ENCODE measurements at regions not wholly inside any gene's neighbourhood (a gene's known extent, or its start where the extent isn't known, plus 50 kb on each side); places are given as distances from the start of the nearest gene placed in this dataset.

DNA sequence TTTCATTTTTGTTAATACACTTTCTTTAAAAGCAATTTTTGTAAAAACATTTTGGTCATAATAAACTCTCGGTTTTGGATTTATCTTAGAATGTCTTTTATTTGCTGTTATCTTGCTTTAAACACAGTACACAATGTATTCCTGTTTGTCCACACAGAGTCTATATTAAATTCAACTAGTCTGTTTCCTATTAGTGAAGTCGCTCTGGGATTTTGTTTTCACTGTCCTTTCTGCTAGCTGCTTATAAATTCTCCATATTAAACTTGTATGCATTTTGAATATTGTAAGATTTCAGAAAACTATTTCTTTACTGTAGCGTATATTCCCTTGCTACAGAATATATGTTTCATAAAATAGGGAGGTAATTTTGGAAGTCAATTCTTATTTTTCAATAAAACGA is 630.2 kb downstream of the HDGFL1 start:
- no peaks in the 10 kb centered on the region for H3K36me3 ChIP-seq (ENCODE audit: control insufficient read depth in 2 of 2, insufficient read depth in 2 of 2, low read length in 2 of 2)
- no peaks in the 10 kb centered on the region for H3K4me1 ChIP-seq (ENCODE audit: control insufficient read depth in 2 of 2, insufficient read depth in 2 of 2, low read length in 2 of 2)
- no peaks in the 10 kb centered on the region for H3K27me3 ChIP-seq (ENCODE audit: control insufficient read depth in 2 of 2, insufficient read depth in 2 of 2, low read length in 2 of 2)
- H3K9ac ChIP-seq (ENCODE audit: low read depth in 1 of 2, low read length in 2 of 2), result no peak overlapping the region
- H3K27ac ChIP-seq (ENCODE audit: low read depth in 2 of 2, low read length in 2 of 2), result no peak overlapping the region
- H3K4me3 ChIP-seq (ENCODE audit: low read length in 2 of 2), result no peak overlapping the region
- H3K9me3 ChIP-seq (ENCODE audit: control insufficient read depth in 2 of 2, low read length in 2 of 2), result no peaks in the 10 kb centered on the region

DNA sequence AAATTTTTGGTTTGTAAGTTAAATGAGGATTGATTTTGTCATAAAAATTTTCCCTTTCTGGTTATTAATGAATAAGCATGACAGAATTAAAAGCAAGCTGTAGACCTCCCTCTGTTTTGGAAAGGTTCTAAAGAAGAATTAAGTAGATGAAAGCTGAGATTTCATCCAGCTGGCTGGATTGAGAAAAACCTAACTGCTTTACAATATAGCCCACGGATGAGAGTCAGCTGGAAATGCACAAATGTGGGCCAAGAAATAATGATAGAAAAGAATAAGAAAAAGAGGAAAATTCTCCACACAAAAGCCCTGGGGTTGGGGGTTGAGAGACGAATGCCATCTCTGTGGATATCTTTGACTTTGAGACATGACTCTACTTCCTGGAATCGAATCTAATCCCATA is 631.6 kb downstream of the HDGFL1 start:
- H3K4me3 ChIP-seq (ENCODE audit: low read length in 2 of 2), result no peak overlapping the region
- no peaks in the 10 kb centered on the region for H3K27me3 ChIP-seq (ENCODE audit: control insufficient read depth in 2 of 2, insufficient read depth in 2 of 2, low read length in 2 of 2)
- H3K4me1 ChIP-seq (ENCODE audit: control insufficient read depth in 2 of 2, insufficient read depth in 2 of 2, low read length in 2 of 2), result no peaks in the 10 kb centered on the region
- H3K9me3 ChIP-seq (ENCODE audit: control insufficient read depth in 2 of 2, low read length in 2 of 2), result no peaks in the 10 kb centered on the region
- no peaks in the 10 kb centered on the region for H3K36me3 ChIP-seq (ENCODE audit: control insufficient read depth in 2 of 2, insufficient read depth in 2 of 2, low read length in 2 of 2)
- H3K27ac ChIP-seq (ENCODE audit: low read depth in 2 of 2, low read length in 2 of 2), result no peak overlapping the region
- H3K9ac ChIP-seq (ENCODE audit: low read depth in 1 of 2, low read length in 2 of 2), result no peak overlapping the region

DNA sequence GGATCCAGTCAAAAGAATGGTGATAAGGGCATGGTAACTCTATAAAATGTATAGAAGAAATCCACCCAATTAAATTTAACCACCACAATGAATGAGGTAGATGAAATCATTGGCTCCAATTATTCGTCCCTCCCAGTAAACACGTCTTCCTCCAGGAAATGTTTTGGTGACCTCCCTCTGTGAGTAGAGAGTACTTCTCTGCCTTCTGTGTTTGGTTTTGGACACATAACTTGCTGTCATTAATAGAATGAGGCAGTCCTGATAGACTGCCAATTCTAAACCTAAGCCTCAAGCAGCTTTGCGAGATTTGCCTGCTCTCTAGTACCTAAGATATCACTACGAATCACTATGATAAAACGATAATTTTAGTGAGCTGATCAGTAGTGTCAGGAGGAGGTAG is 632.8 kb downstream of the HDGFL1 start:
- Histone ChIP-seq H3K27ac (ENCODE audit: low read depth in 2 of 2, low read length in 2 of 2) (no peak overlapping the region), H3K4me1 (ENCODE audit: control insufficient read depth in 2 of 2, insufficient read depth in 2 of 2, low read length in 2 of 2) (no peaks in the 10 kb centered on the region), H3K4me3 (ENCODE audit: low read length in 2 of 2) (no peak overlapping the region), H3K9me3 (ENCODE audit: control insufficient read depth in 2 of 2, low read length in 2 of 2) (no peaks in the 10 kb centered on the region), H3K36me3 (ENCODE audit: control insufficient read depth in 2 of 2, insufficient read depth in 2 of 2, low read length in 2 of 2) (no peaks in the 10 kb centered on the region), H3K27me3 (ENCODE audit: control insufficient read depth in 2 of 2, insufficient read depth in 2 of 2, low read length in 2 of 2) (no peaks in the 10 kb centered on the region), H3K9ac (ENCODE audit: low read depth in 1 of 2, low read length in 2 of 2) (no peak overlapping the region)

DNA sequence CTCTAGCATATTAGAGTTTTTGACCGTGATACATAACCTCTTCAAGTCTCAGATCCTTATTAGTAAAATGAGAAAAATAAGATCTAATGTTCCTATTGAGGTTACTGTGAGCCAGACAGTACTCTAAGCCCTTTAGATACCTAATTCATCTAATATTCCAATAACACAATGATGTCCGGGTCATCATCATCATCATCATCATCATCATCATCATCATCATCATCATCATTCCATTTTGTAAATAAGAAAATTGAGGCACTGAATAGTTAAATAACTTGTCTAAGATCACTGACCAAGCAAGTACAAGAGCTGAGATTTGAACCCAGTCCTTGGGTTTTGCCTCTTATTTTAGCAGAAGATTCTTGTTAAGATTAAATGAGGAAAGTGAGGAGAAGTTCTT is 643.0 kb downstream of the HDGFL1 start:
- Histone ChIP-seq H3K9ac (ENCODE audit: low read depth in 1 of 2, low read length in 2 of 2) (no peak overlapping the region), H3K9me3 (ENCODE audit: control insufficient read depth in 2 of 2, low read length in 2 of 2) (peaks cover 2 to 4% of the 10 kb centered on the region in 2 donors), H3K4me1 (ENCODE audit: control insufficient read depth in 2 of 2, insufficient read depth in 2 of 2, low read length in 2 of 2) (no peaks in the 10 kb centered on the region), H3K4me3 (ENCODE audit: low read length in 2 of 2) (no peak overlapping the region), H3K27me3 (ENCODE audit: control insufficient read depth in 2 of 2, insufficient read depth in 2 of 2, low read length in 2 of 2) (no peaks in the 10 kb centered on the region), H3K36me3 (ENCODE audit: control insufficient read depth in 2 of 2, insufficient read depth in 2 of 2, low read length in 2 of 2) (no peaks in the 10 kb centered on the region), H3K27ac (ENCODE audit: low read depth in 2 of 2, low read length in 2 of 2) (no peak overlapping the region)

DNA sequence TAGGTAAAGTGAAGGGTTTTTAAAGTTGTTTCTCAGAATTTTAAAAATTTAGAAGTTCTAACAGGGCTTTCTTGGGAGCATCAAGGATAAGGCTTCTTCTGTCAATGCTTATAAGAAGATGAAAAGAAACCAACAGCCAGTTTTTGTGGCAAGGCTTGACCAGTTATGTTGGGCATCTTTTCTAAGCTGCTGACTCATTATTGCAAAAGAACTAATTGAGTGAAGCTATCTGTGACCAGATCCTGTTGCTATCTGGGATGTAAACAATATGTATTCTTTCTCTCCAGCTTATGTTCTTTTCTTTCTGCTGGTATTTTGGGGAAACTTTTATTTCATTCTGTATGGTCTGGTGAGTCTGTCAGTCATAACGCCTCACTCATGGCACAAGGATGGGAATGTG is 643.8 kb downstream of the HDGFL1 start:
- H3K27ac ChIP-seq (ENCODE audit: low read depth in 2 of 2, low read length in 2 of 2), result no peak overlapping the region
- H3K4me1 ChIP-seq (ENCODE audit: control insufficient read depth in 2 of 2, insufficient read depth in 2 of 2, low read length in 2 of 2), result no peaks in the 10 kb centered on the region
- no peak overlapping the region for H3K4me3 ChIP-seq (ENCODE audit: low read length in 2 of 2)
- H3K27me3 ChIP-seq (ENCODE audit: control insufficient read depth in 2 of 2, insufficient read depth in 2 of 2, low read length in 2 of 2), result no peaks in the 10 kb centered on the region
- H3K36me3 ChIP-seq (ENCODE audit: control insufficient read depth in 2 of 2, insufficient read depth in 2 of 2, low read length in 2 of 2), result no peaks in the 10 kb centered on the region
- no peak overlapping the region for H3K9ac ChIP-seq (ENCODE audit: low read depth in 1 of 2, low read length in 2 of 2)
- H3K9me3 ChIP-seq (ENCODE audit: control insufficient read depth in 2 of 2, low read length in 2 of 2), result peaks cover 1 to 2% of the 10 kb centered on the region in 2 donors

DNA sequence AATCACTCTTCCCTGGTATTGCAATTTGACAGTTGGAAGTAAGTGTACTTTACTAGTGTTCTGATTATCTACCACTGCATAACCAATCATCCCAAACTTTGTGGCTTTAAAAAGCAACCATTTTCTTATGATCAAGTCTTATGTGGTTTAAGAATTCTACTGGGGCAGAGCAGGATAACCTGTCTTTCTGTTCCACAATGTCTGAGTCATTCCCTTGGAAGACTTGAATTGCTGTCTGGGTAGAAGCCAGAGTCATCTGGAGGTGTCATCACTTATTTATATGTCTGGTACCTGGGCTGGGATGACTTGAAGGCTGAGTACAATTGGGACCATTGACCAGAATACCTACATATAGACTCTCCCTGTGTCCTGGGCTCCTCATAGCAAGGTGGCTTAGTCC is 644.3 kb downstream of the HDGFL1 start:
- peaks cover 0 to 2% of the 10 kb centered on the region in 2 donors for H3K9me3 ChIP-seq (ENCODE audit: control insufficient read depth in 2 of 2, low read length in 2 of 2)
- no peak overlapping the region for H3K9ac ChIP-seq (ENCODE audit: low read depth in 1 of 2, low read length in 2 of 2)
- no peaks in the 10 kb centered on the region for H3K36me3 ChIP-seq (ENCODE audit: control insufficient read depth in 2 of 2, insufficient read depth in 2 of 2, low read length in 2 of 2)
- no peak overlapping the region for H3K4me3 ChIP-seq (ENCODE audit: low read length in 2 of 2)
- no peaks in the 10 kb centered on the region for H3K4me1 ChIP-seq (ENCODE audit: control insufficient read depth in 2 of 2, insufficient read depth in 2 of 2, low read length in 2 of 2)
- no peak overlapping the region for H3K27ac ChIP-seq (ENCODE audit: low read depth in 2 of 2, low read length in 2 of 2)
- no peaks in the 10 kb centered on the region for H3K27me3 ChIP-seq (ENCODE audit: control insufficient read depth in 2 of 2, insufficient read depth in 2 of 2, low read length in 2 of 2)

DNA sequence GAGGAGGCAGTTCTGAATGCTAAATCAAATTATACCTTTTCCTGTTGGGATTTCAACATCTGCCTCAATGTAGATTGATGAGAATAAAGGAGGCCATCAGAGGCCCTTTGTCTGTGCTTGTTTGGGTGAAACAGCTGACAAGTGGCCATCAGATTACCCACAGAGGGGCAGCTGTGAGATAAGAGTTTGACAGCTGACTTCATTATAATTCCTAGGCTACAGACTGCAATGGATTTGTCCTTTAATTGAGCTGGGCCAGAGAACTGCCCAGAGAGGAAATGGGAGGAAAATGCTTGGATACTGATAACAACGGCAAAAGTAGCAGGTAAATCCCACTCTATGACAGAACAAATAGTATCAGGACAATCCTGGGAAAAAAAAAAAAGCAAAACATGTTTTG is 649.4 kb downstream of the HDGFL1 start:
- H3K4me3 ChIP-seq (ENCODE audit: low read length in 2 of 2), result no peak overlapping the region
- no peaks in the 10 kb centered on the region for H3K9me3 ChIP-seq (ENCODE audit: control insufficient read depth in 2 of 2, low read length in 2 of 2)
- H3K9ac ChIP-seq (ENCODE audit: low read depth in 1 of 2, low read length in 2 of 2), result no peak overlapping the region
- H3K4me1 ChIP-seq (ENCODE audit: control insufficient read depth in 2 of 2, insufficient read depth in 2 of 2, low read length in 2 of 2), result no peaks in the 10 kb centered on the region
- H3K36me3 ChIP-seq (ENCODE audit: control insufficient read depth in 2 of 2, insufficient read depth in 2 of 2, low read length in 2 of 2), result no peaks in the 10 kb centered on the region
- no peak overlapping the region for H3K27ac ChIP-seq (ENCODE audit: low read depth in 2 of 2, low read length in 2 of 2)
- no peaks in the 10 kb centered on the region for H3K27me3 ChIP-seq (ENCODE audit: control insufficient read depth in 2 of 2, insufficient read depth in 2 of 2, low read length in 2 of 2)

DNA sequence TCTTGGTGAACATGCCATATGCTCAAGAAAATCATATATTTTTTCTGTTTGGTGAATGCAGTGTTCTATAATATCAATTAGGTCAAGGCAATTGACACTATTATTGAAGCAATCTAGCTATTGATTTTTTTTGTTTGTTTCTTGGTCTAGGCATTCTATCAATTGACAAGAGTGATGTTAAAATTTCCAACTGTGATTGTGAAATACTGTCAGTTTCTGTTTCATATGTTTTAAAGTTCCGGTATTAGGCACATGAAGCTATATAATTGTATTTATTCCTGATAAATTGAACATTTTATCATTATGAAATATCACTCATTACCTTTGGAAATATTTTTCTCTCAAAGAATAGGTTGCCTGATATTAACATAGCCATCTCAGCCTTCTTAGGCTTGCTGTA is 653.4 kb downstream of the HDGFL1 start:
- H3K9ac ChIP-seq (ENCODE audit: low read depth in 1 of 2, low read length in 2 of 2), result no peak overlapping the region
- H3K9me3 ChIP-seq (ENCODE audit: control insufficient read depth in 2 of 2, low read length in 2 of 2), result no peaks in the 10 kb centered on the region
- H3K27me3 ChIP-seq (ENCODE audit: control insufficient read depth in 2 of 2, insufficient read depth in 2 of 2, low read length in 2 of 2), result no peaks in the 10 kb centered on the region
- H3K4me1 ChIP-seq (ENCODE audit: control insufficient read depth in 2 of 2, insufficient read depth in 2 of 2, low read length in 2 of 2), result no peaks in the 10 kb centered on the region
- no peak overlapping the region for H3K27ac ChIP-seq (ENCODE audit: low read depth in 2 of 2, low read length in 2 of 2)
- no peak overlapping the region for H3K4me3 ChIP-seq (ENCODE audit: low read length in 2 of 2)
- H3K36me3 ChIP-seq (ENCODE audit: control insufficient read depth in 2 of 2, insufficient read depth in 2 of 2, low read length in 2 of 2), result no peaks in the 10 kb centered on the region

DNA sequence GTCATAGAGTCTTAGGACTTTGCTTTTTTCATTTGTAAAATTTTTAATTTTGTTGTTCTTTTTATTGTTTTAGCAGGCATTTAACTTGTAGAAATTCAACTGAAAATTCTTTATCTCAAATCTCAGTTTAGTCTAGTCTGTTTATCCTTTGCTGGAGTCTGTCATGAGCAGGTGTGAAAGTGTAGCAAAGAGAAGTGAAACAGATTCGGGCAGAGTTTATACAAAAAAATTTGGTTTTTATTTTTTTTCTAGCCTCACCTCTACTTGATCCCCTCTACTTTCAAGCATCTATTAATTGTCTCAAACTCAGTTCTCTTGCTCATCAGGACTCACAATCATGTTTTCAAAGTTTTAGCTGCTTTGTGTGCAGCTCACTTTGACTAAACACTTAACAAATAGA is 655.2 kb downstream of the HDGFL1 start:
- no peak overlapping the region for H3K9ac ChIP-seq (ENCODE audit: low read depth in 1 of 2, low read length in 2 of 2)
- H3K27ac ChIP-seq (ENCODE audit: low read depth in 2 of 2, low read length in 2 of 2), result no peak overlapping the region
- no peaks in the 10 kb centered on the region for H3K36me3 ChIP-seq (ENCODE audit: control insufficient read depth in 2 of 2, insufficient read depth in 2 of 2, low read length in 2 of 2)
- H3K4me3 ChIP-seq (ENCODE audit: low read length in 2 of 2), result no peak overlapping the region
- no peaks in the 10 kb centered on the region for H3K4me1 ChIP-seq (ENCODE audit: control insufficient read depth in 2 of 2, insufficient read depth in 2 of 2, low read length in 2 of 2)
- no peaks in the 10 kb centered on the region for H3K27me3 ChIP-seq (ENCODE audit: control insufficient read depth in 2 of 2, insufficient read depth in 2 of 2, low read length in 2 of 2)
- no peaks in the 10 kb centered on the region for H3K9me3 ChIP-seq (ENCODE audit: control insufficient read depth in 2 of 2, low read length in 2 of 2)

DNA sequence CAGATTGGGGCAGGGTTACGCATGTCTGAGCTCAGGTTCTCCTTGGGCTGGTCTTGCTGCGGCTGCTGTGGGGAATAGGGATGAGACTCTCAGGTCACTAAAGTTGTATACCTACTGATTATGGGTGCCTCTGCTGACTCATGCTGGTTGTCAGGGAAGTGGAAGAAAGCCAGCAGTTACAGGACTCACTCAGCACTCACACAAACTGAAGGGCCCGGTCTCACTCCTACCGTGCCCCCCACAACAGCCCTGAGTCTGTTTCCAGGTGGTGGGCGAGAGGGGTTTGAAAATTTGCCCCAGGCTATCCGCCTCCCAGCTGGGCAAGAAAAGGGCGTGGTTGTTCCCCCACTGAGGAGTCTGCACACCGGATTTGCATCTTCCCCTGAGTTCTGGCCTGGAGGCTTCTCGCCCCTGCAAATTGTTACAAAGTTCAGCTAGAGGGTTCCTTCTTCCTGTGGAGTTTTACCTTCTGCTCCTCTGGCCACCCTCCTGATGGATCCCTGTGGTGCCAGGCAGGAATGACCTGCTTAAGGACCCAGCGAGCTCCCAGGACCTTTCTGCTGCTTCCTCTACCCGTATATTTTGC is 659.2 kb downstream of the HDGFL1 start:
- Histone ChIP-seq H3K9me3 (ENCODE audit: control insufficient read depth in 2 of 2, low read length in 2 of 2) (no peaks in the 10 kb centered on the region), H3K36me3 (ENCODE audit: control insufficient read depth in 2 of 2, insufficient read depth in 2 of 2, low read length in 2 of 2) (no peaks in the 10 kb centered on the region), H3K9ac (ENCODE audit: low read depth in 1 of 2, low read length in 2 of 2) (no peak overlapping the region), H3K4me3 (ENCODE audit: low read length in 2 of 2) (no peak overlapping the region), H3K27me3 (ENCODE audit: control insufficient read depth in 2 of 2, insufficient read depth in 2 of 2, low read length in 2 of 2) (no peaks in the 10 kb centered on the region), H3K4me1 (ENCODE audit: control insufficient read depth in 2 of 2, insufficient read depth in 2 of 2, low read length in 2 of 2) (no peaks in the 10 kb centered on the region), H3K27ac (ENCODE audit: low read depth in 2 of 2, low read length in 2 of 2) (no peak overlapping the region)

DNA sequence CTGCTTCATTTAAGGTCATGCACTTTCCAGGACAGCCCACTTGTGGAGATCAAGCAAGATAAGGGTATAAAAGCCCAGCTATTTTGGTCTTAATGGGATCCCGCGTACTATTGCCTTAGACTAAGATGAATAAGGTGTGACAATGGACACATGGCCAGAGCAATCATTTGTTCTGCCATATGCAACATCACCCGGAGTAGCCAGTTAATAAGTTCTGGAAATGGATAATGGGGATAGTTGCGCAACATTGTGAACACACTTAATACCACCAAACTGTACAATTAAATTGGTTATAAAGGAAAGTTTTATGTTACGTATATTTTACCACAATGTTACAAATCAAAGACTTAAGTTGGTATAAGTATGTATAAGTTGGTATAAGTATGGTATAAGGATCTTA is 674.5 kb downstream of the HDGFL1 start:
- H3K4me3 ChIP-seq (ENCODE audit: low read length in 2 of 2), result no peak overlapping the region
- no peaks in the 10 kb centered on the region for H3K36me3 ChIP-seq (ENCODE audit: control insufficient read depth in 2 of 2, insufficient read depth in 2 of 2, low read length in 2 of 2)
- H3K9me3 ChIP-seq (ENCODE audit: control insufficient read depth in 2 of 2, low read length in 2 of 2), result peaks cover 0 to 3% of the 10 kb centered on the region in 2 donors
- H3K9ac ChIP-seq (ENCODE audit: low read depth in 1 of 2, low read length in 2 of 2), result no peak overlapping the region
- no peaks in the 10 kb centered on the region for H3K27me3 ChIP-seq (ENCODE audit: control insufficient read depth in 2 of 2, insufficient read depth in 2 of 2, low read length in 2 of 2)
- H3K4me1 ChIP-seq (ENCODE audit: control insufficient read depth in 2 of 2, insufficient read depth in 2 of 2, low read length in 2 of 2), result no peaks in the 10 kb centered on the region
- H3K27ac ChIP-seq (ENCODE audit: low read depth in 2 of 2, low read length in 2 of 2), result no peak overlapping the region
